Pancreas (tissue), 10 donors: ENCODE measurements at regions not wholly inside any gene's neighbourhood (a gene's known extent, or its start where the extent isn't known, plus 50 kb on each side); places are given as distances from the start of the nearest gene placed in this dataset.
A peak's percentile ranks its signal among the peaks of the same experiment; 100 is the strongest.

Source experiments
- ATAC-seq, 4 donors: fragments of 200-7000 bp; cut with Tn5 transposase; one replicate each; pipeline versions ENCODE4 v1.8.0 to v1.9.1; 2020; ENCODE audit warnings: mild to moderate bottlenecking in 4 of 4, moderate library complexity in 4 of 4
- DNase-seq, 6 donors: peaks; one replicate each; pipeline ENCODE4 v3.0.0-alpha.2; 2020
- FAIRE-seq: peaks from 2 replicates; lab custom pipeline; 2012; peaks lifted over from hg19 to GRCh38; lab: Jason Lieb, UNC
- H3K27ac ChIP-seq, 4 donors: fragments of 200-600 bp; sonication (generic); 1 replicate in 3 of 4; 2 replicates in 1 of 4; pipeline versions ENCODE4 v1.5.0 to v1.8.0; 2020
- H3K27me3 ChIP-seq, 4 donors: fragments of 200-600 bp; one replicate each; pipeline ENCODE4 v1.8.0; 2021
- H3K36me3 ChIP-seq, 3 donors: fragments of 200-600 bp; sonication (generic) in 1 of 3; one replicate each; pipeline versions ENCODE4 v1.5.0 to v1.8.0; 2020 to 2021
- H3K4me1 ChIP-seq, 3 donors: fragments of 200-600 bp; one replicate each; pipeline ENCODE4 v1.8.0; 2021
- H3K4me3 ChIP-seq, 4 donors: fragments of 200-600 bp; sonication (generic) in 2 of 4; one replicate each; pipeline versions ENCODE4 v1.5.0 to v1.8.0; 2020 to 2021
- H3K9me3 ChIP-seq, 4 donors: fragments of 200-600 bp; one replicate each; pipeline ENCODE4 v1.8.0; 2021
- CTCF ChIP-seq, 4 donors: fragments of 200-600 bp; sonication (generic) in 3 of 4; IDR thresholded peaks; one replicate each; pipeline versions ENCODE4 v1.5.0 to v1.8.0; 2021; ENCODE audit warnings: antibody characterized with exemption in 4 of 4
- WGBS, 2 donors: extraction: QIAGEN DNeasy Blood & Tissue Kit; methylation state at CpG; one replicate each; pipeline ENCODE4 v1.1.7; 2013; 5-methylcytosine and 5-hydroxymethylcytosine counted together
- intact Hi-C, 3 donors: fragments of 100-400 bp; cut with DNase I; formaldehyde crosslinking; loops; one replicate each; pipeline versions ENCODE4 v1.11.1 to v1.14.2; 2022
- donor health status: healthy with polysubstance abuse.
- donor health status: DM: no; HTN: no; CAD: no; lungs with moderate emphysema.
- donor health status: DM: no; HTN: no; CAD: no.
- donor health status: control.
- donor health status: control.
- donor health status: Bipolar disorder and iron deficiency.
- donor health status: DM: yes; HTN: yes; CAD: no.
- donor health status: DM: no; HTN: no; CAD: no.
- donor health status: DM: no; HTN: no; CAD: no.
- donor health status: DM: yes; HTN: yes; CAD: no.

GRCh38 chr11:112392904-112393303 lies 132.2 kb upstream of the PLET1 start:
- intact Hi-C loops, result no loop called here
- no peak for FAIRE-seq
- WGBS, 2 donors, result 50 to 55% methylated on average over 5 of the region's 5 CpGs

DNA sequence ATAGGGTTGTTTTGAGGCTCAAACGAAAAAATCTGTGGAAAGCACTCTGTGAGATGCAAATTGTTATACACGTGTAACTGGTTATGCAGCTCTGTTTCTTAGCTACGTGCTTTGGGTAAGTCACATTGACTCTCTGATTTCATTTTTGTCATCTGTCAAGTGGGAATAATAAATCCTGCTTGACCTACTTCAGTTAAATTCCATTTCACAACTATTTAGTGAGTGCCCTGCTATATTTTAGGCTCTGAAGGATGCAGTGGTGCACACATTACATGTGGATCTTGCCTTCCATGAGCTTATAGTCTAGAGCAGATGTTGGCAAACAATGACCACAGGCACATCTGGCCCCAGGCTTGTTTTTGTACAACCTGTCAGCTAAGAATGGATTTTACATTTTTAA lies 133.6 kb upstream of the PLET1 start:
- DNase-seq, result no peak
- no peaks in the 10 kb centered on the region for H3K4me1 ChIP-seq
- H3K27ac ChIP-seq, result no peak overlapping the region
- peak in 1 of 4 donors; percentile 30 for ATAC-seq
- H3K36me3 ChIP-seq, result no peaks in the 10 kb centered on the region
- H3K27me3 ChIP-seq, result no peaks in the 10 kb centered on the region
- FAIRE-seq, result no peak
- TF ChIP-seq CTCF (IDR thresholded peaks at IDR 0.05), result no peak
- no peak overlapping the region for H3K4me3 ChIP-seq
- no peaks in the 10 kb centered on the region for H3K9me3 ChIP-seq
- WGBS, 2 donors, result 29 to 34% methylated on average over 3 of the region's 3 CpGs
- intact Hi-C loops, result no loop called here

More at GRCh38 chr11:112392904-112393303, 132.2 kb upstream of the PLET1 start:
- Histone ChIP-seq H3K9me3 (no peaks in the 10 kb centered on the region), H3K27me3 (no peaks in the 10 kb centered on the region), H3K36me3 (no peaks in the 10 kb centered on the region), H3K4me1 (no peaks in the 10 kb centered on the region), H3K4me3 (no peak overlapping the region), H3K27ac (no peak overlapping the region)
- ATAC-seq (no peak), DNase-seq (no peak)
- TF ChIP-seq CTCF (IDR thresholded peaks at IDR 0.05), result no peak

DNA sequence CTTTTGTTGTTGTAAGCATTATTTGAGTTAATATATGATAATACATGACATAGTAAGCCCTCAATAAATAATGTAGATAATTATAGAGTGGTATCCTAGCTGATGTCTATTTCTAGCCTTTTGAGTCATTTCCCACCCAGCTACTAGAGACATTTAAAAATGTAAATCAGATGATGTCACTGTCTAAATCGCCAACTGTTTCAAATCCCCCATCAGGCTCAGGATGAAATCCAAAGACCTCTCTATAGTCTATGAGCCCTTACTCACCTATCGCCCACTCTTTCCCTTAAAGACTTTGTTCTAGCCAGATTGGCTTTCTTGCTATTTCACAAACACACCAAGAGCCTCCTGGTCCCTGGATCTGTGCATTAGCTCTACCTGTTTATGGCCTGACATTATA lies 135.4 kb upstream of the PLET1 start:
- Histone ChIP-seq H3K9me3 (no peaks in the 10 kb centered on the region), H3K36me3 (no peaks in the 10 kb centered on the region), H3K27ac (no peak overlapping the region), H3K4me3 (no peak overlapping the region), H3K4me1 (no peaks in the 10 kb centered on the region), H3K27me3 (no peaks in the 10 kb centered on the region)
- ATAC-seq (no peak), DNase-seq (no peak), FAIRE-seq (no peak)
- intact Hi-C loops, result no loop called here
- TF ChIP-seq CTCF (IDR thresholded peaks at IDR 0.05), result no peak
- 77 to 85% methylated on average over 2 of the region's 2 CpGs for WGBS, 2 donors

DNA sequence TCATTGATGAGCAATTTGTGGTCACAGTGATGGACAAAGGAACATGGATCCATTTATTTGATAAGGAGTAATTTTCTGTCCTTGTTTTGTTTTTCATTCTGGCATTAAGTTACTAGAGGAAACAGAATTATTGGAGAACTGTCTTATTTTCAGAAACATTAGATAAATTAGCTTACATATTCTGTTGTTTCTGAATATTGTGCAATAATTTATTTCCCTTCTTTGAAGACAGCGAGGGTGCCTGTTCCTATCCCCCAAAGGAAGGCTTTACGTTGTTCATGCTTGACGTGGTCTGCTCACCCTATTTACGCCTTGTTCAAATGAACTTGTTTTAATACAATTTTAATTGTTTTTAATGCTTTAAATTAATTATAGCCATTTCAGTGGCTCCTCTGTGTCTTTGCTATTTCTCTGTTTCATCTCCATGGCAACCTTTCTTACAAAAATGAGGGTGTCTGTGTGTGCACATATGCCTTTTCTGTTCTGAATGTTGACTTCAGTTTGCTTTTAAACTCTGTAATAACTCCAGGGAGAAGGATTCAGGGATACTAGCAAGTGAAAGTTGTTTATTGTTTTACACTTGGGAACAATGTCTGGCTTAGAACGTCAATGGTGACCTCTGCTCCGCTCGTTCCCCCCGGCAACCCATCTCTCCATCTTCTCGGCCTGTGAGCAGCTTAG lies 138.3 kb upstream of the PLET1 start:
- 62 to 71% methylated on average over 9 of the region's 9 CpGs for WGBS, 2 donors

More for the DNA sequence above, 138.3 kb upstream of the PLET1 start:
- H3K36me3 ChIP-seq, result no peaks in the 10 kb centered on the region
- no peak overlapping the region for H3K27ac ChIP-seq
- no peaks in the 10 kb centered on the region for H3K4me1 ChIP-seq
- intact Hi-C loops, result no loop called here
- no peaks in the 10 kb centered on the region for H3K9me3 ChIP-seq
- H3K4me3 ChIP-seq, result no peak overlapping the region
- H3K27me3 ChIP-seq, result no peaks in the 10 kb centered on the region
- ATAC-seq (no peak), FAIRE-seq (no peak), DNase-seq (no peak)
- no peak for TF ChIP-seq CTCF (IDR thresholded peaks at IDR 0.05)
